NCI-H128 (cell line): ENCODE measurements at regions not wholly inside any gene's neighbourhood (a gene's known extent, or its start where the extent isn't known, plus 50 kb on each side); places are given as distances from the start of the nearest gene placed in this dataset.

Experiments
- DNase-seq: peaks from one replicate; lab custom pipeline; 2025; ENCODE audit not compliant: unreplicated experiment; lab: John Stamatoyannopoulos, UW

DNA sequence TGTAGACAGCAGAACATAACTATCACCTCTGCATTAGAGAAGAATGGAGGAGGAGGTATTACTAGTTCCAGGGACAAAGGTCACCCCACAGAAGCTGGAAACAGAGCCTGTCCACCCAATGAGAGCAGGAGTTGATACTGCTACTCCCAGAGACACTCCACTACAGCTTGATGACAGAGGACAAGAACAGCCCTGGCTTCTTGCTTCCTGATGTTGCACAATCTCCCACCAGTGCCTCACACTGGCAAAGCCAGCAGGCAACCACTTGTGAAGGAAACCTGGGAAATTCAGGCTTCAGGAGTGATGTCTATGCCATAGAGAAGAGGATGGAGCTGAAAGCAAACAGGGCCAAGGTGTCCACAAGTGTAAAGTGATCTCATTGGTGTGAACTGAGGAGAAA is 78.0 kb upstream of the POU1F1 start:
- no peak for DNase-seq

GRCh38 chr3:87351937-87352336 is 75.6 kb upstream of the POU1F1 start:
- no peak for DNase-seq

- no peak for DNase-seq
These were observed 74.2 kb upstream of the POU1F1 start for GRCh38 chr3:87350367-87351199.

- DNase-seq, result no peak
These were observed 73.4 kb upstream of the POU1F1 start for GRCh38 chr3:87349833-87350232.

GRCh38 chr3:87336761-87337160 is 60.4 kb upstream of the POU1F1 start:
- DNase-seq, result no peak

- no peak for DNase-seq
These were observed 59.5 kb upstream of the POU1F1 start for GRCh38 chr3:87335931-87336330.

DNA sequence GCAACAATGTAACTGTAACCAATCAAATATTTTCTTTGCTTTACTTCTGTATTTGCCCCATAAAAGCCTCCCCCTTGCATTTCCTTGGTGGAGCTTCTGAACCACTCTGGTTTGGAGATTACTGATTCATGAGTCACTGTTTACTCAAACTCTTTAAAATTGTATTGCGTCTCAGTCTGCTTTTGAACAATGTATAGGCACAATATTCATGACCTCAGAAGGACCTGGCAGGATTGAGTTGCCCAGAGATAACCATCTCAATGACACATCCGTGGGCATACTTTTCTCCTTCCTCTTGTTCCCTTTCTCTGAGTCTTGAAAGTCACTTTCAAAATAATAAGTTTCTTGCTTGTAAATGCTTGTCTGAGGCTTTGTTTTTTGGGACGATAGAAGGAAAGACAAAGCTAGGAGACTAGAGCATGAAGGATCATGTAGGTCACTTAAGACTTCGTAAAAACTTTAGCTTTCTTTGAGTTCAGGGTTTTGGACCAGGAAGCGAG is 57.1 kb upstream of the POU1F1 start:
- no peak for DNase-seq

DNA sequence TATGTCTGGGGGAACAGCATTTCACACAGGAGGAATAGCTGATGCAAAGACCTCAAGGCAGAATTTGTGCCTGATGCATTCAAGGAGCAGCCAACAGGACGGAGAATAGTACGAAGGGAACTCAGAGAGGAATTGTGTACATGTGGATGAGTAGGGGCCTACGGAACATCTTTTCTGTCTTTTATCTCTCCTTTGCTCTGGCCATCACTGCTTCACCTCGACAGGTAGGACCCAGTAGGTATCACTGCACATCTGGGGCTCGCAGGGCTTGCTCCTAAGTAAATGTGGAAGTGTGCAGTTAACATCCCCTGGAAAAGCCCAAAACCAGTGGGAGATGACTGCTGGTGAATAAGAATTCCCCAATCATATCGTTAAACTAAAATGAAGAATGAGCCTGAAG is 56.4 kb upstream of the POU1F1 start:
- no peak for DNase-seq

DNA sequence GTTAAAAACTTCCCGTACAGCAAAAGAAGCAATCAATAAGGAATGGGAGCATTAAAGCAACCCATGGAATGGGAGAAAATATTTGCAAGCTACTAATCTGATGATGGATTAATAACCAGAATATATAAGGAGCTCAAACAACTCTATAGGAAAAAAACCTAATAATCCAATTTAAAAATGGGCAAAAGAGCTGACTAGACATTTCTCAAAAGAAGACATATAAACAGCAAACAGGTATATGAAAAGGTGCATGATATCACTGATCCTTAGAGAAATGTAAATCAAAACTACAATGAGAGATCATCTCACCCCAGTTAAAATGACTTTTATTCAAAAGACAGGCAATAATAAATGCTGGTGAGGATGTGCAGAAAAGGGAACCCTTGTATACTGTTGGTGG is 52.7 kb upstream of the POU1F1 start:
- no peak for DNase-seq
